GM18499 (cell line): ENCODE measurements at regions not wholly inside any gene's neighbourhood (a gene's known extent, or its start where the extent isn't known, plus 50 kb on each side); places are given as distances from the start of the nearest gene placed in this dataset.

ENCODE experiments used
- ATAC-seq: cut with Tn5 transposase; IDR thresholded peaks from one replicate; pipeline ENCODE4 v1.9.1; 2021; ENCODE audit warnings: moderate number of reproducible peaks; ENCODE audit not compliant: insufficient read depth, unreplicated experiment

DNA sequence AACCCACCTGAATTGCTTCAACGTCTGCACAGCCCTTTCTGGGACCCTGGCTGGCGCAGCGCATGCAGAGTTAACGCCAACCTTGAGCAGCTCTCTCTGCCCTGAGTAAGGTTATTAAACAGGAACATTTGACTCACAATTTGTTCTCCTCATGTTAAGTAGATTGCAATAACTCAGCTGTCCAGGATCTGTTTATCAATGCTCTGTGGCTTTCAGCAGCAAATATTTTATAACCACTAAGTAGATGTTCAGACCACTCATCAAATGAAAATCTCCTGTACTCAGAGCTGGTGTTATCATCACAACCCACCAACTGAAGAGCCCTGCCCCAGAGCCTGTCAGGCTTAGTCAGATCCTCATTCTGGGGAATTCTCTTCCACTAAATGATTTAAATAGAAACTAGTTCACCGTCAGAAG is 403.0 kb downstream of the ZNF608 start:
- no peak for ATAC-seq

DNA sequence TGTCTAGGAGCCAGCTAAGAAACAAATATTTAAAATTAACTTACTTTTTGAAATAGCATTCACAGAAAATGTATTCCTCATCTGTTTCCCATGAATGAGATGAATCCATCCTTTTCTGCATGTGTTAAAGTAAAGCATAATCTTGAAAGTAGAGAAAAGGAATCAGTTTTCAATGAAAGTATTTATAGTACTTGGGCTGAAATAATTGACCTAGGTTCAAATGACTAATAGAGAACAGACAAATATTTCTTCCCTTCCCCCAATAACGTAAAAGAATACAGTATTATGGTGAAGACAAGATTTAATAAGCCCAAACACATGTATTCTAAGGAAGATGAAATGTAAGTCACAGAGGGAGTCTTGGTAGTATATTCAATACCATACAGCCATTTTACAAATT is 403.5 kb downstream of the ZNF608 start:
- ATAC-seq = no peak

DNA sequence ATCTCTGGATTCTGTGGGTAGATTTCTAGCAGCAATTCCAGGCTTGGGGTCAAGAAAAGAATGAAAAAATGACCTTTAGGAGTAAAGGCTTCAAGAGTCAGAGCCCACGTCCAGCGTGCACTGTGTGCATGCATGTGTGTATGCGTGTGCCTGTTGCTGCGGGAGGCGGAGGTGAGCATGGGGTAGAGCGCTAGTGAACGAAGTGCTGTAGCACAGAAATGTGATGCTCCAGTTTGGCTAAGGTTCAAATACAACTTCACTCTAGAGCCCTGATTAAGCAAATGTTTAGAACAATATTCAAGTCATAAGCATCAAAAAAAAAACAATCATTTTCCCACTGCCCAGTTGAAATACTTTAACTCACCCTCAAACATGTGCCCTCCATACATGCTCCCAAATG is 403.9 kb downstream of the ZNF608 start:
- ATAC-seq = no peak

DNA sequence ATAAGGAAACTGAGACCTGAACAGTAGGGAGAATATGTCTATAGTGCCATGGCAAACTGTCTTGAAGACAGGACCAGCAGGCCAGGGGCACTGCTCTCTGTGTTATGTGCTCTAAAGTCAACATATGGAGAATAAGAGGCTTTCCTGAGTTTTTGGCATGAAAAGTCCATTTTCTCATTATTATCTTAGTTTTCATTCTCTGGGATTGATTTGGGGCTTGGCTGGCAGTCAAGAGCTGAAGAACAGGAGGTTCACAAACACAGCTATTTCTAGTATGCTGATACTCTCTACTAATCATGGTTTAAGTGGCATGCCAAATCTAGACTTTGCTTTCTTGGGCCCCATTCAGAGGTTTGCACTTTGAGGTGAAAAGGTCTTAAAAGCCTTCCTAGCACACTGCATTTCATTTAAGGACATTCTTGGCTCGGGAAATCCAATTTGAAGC is 404.4 kb downstream of the ZNF608 start:
- no peak for ATAC-seq

DNA sequence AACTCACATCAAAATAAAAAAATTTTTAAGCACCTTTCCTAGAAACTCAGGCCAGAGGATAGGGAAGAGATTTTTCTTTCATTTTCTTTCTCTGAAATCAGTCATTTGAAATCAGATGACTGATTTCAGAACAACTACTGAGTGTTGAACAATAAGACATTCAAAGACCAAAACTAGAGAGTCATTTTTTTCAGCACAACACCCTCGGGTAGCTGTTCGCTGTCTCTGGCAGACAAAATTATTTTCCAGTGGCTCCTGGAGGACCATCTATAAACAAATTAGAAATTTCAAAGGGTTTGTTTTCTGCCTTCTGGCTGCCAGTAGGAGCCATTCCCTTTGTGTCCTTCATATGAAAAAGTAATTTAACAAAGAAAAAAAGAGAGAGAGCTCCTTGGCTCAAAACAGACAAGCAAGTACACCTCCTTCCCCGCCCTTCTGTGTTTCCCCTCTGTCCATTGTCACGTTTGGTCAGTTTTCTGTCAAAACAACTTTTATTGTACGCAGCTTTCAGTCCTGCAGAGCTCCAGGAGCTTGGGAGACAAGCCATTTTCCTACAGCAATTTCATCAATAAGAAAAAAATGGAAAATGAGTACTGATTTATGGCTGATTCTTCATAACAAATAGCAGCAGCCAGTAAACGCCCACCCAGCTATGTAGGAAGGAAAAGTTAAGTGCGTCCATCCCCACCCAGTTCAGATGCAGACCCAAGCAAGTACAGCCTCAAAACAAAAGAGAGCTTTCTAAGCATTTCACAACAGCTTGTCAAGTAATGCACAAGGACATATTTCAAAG is 405.2 kb downstream of the ZNF608 start:
- ATAC-seq = no peak

DNA sequence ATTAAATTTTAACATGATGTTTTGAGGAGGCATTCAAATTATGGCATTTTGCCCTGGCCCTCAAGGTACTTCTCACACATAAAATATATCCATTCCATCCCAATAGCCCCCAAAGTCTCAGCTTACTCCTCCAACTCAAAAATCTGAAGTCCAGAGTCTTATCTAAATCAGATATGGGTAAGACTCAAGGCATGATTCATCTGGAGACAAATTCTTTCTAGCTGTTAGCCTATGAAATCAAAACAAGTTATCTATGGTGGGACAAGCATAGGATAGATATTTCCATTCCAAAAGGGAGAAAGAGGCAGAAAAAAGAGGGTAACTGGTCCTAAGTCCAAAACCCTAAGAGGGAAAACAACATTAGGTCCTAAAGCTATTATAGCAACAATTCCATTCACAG is 408.4 kb downstream of the ZNF608 start:
- ATAC-seq = no peak

DNA sequence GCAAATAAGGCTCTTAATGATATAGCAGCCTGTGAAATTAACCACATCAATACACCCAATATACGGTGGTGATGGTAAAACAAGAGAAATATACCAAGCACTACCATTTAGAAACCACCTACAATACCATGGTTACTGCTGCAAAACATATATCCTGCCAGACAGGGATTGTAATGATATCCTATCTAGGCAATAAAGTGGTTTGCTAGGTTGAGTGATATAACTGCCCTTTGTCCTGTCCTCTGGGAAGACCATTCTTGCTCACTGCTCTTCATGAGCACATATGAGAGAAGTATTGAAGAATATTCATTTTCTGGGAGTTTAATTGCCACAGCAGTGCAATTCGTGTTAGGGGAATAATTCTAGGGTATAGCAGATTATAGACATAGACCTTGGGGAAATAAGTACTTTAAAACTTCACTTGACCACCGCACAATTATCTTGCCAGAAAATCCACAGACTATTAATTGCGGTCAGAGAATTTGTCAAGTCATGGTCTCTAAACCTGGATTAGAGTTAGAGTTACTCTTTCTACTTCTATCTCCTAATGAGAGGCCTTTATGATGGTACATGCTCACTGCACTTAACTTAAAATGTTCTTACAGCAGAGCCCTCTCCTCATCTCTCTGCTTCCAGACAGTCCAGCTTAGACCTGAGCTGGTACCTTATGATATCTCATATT is 413.0 kb downstream of the ZNF608 start:
- ATAC-seq = no peak

DNA sequence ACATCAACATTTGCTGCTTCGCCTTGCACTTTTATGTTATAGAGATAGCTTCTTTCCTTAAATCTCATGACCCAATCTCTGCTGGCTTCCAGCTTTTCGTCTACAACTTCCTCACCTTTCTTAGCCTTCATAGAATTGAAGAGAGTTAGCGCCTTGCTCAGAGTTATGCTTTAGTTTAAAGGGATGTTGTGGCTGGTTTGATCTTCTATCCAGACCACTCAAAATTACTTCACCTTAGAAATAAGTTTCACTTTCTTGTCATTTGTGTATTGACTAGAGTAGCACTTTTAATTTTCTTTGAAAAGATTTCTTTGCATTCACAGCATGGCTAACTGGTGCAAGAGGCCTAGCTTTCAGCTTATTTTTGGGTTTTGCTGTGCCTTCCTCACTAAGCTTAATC is 414.2 kb downstream of the ZNF608 start:
- ATAC-seq = no peak

DNA sequence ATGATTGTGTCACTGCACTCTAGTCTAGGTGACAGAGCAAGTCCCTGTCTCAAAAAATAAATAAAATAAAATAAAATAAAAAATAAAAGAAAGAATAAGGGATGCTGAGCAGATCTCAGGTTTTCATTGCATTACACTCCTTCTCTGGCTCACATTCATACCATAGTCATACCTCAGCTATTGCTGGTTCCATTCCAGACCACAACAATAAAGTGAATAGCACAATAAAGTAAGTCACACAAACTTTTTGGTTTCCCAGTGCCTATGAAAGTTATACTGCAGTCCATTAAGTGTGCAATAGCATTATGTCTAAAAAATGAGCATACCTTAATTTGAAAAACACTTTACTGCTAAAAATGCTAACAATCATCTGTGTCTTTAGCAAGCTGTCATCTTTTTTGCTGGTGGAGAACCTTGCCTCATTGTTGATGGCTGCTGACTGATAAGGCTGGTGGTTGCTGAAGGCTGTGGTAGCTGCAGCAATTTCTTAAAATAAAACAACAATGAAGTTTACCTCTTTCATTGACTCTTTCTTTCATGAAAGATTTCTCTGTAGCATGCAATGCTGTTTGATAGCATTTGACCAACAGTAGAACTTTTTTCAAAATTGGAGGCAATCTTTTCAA is 415.7 kb downstream of the ZNF608 start:
- ATAC-seq = no peak

DNA sequence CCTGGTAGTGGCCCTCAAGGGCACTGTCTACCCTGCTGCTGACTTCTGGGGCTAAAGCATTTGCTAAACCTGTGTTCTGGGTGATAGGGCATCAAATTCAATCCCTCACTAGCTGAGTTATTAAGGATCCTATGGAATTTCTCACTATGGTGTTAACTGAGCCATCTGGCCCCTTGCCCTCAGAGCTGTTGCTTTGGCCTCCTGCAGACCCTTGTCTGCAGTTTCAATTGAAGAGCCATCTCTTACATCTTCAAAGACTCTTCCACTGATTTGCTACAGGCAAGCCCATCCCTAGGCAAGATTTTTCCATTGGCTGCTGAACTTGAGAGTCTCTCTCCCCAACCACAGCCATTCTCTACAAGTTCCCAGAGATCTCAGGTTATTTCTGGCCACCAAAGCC is 418.2 kb downstream of the ZNF608 start:
- no peak for ATAC-seq

DNA sequence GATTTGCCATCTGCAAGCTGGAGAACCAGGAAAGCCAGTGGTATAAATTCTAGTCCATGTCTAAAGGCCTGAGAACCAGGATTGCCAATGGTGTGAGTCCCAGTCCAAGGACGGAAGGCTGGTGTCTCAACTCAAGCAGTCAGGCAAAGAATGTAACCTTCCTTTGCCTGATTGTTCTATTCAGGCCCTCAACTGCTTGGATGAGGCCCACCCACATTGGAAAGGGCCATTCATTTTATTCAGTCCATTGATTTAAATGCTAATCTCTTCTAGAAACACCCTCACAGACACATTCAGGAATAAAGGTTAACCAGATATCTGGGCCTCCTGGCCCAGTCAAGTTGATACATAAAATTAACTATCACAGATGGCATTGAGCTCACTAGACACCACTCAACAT is 427.8 kb downstream of the ZNF608 start:
- ATAC-seq = no peak

DNA sequence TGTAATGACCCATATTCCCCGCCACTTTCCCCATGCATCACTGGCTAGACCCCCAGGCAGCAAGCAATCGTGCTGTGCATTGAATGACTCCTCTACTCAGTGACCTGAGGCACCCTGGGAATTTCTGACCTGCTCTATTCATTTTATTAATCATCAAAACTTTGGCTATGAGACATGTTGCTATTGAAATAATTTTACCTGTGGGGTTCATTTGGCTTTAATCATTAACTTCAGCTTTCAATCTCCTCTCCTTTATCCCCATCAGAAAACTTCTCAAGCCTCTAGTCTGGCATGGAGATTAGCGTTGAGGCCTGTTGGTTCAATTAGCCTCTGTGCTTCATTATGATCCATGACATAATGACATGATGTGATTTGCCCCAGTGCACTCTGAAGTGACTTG is 429.0 kb downstream of the ZNF608 start:
- ATAC-seq = no peak

DNA sequence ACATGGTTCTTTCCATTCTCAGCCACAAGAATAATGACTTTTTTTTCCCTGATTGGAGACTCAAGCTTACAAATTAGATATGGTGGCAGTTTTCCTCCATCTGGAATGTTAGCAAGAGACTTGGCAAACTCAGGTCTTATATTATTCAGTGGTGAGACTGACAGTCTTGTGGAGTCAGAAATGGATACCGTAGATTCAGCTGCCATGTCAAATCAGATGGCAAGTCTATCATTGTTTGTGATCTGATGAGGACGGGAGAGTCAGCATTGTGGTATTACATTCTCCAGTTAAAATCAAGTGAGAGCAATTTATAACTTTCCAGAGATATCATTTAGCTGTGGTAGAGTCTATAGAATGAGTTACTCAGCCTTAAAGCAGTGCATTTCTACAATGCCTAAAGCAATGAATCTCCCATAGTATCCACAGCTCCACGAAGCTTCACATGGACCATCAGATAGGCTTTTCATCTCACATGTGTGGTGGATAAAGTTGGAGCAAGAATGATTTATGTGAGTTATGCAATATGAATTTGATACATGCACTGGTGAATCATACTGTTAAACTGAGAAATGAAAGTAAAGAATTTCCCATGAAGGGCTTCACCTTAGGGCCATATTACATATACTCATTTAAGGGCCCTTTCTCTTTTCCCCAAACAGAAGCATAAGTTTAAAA is 430.6 kb downstream of the ZNF608 start:
- ATAC-seq = no peak

DNA sequence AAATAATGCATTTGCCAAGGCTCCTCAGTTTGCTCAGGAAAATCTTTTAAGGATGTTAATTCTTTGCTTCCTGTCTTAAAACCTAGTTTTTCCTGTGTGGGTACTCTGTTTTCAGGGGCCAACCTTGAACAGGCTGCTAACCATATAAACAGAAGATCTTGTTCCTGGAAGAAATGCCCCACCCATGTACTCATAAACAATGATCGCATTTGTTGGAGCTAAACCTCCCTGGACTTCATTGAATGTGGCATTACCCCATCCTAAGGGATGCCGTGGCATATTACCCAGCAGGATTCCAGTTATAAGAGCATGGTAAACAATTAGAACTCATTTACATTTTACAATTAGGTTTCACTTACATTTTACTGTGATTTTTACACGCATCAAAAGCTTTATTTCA is 436.0 kb downstream of the ZNF608 start:
- ATAC-seq = no peak

DNA sequence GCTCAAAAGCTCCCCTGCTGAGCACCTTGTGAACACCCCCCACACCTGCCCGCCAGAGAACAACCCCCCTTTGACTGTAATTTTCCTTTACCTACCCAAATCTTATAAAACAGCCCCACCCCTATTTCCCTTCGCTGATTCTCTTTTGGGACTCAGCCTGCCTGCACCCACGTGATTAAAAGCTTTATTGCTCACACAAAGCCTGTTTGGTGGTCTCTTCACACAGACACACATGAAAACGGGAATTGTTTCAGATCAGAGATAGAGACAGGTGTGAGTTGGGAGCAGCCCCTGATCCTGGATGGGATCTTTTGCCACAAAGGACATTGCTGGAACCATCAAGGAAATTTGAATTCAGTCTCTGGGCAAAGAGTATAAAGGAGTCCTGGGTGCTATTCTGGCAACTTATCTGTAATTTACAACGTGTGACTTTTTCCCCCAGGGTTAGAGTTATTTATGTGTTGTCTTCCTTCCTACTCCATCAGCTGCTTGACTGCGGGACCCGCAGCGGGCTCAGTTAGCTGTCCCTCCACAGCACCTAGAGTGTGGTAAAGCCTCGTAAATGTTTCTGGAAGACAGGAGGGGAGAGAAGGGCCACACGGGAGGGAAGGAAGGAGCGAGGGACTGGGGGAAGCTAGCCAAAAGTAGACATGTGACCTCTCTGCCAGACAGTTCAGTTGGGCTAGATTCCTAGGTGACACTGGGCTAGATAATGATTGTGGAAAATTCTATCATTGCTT is 437.0 kb downstream of the ZNF608 start:
- ATAC-seq = no peak

DNA sequence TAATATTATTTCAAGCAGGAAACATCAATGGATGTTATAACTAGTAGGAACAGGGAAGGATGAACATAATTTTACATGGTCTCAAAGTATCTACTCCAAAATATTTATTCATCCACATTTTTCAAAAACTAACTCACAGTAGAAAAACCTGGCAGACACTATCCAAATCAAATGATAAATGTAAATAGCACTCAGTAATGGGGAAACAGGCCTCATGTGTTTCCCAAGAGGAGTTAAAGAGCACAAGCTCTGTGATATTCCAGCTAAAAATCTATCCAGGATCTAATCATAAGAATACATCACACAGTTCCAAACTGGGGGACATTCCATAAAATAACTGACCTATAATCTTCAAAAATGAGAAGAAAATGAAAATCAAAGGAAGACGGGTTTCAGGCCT is 443.1 kb downstream of the ZNF608 start:
- ATAC-seq = no peak

DNA sequence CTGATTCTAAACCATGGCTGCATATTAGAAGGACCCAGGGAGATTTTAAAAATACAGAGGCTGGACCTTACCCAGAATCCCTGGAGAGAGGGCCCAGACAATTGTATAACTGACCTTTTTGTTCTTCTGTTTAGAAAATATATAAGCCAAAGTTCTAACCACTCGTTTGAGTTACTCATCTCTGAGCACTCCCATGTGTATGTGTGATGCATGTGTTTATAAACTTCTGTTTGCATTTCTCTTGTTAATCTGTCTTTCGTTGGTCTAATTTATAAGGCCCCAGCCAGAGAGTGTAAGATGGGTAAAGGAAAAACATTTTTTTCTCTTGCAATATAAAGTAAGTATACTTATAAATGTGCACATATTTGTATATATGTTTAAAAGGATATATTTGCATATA is 443.9 kb downstream of the ZNF608 start:
- ATAC-seq = no peak

DNA sequence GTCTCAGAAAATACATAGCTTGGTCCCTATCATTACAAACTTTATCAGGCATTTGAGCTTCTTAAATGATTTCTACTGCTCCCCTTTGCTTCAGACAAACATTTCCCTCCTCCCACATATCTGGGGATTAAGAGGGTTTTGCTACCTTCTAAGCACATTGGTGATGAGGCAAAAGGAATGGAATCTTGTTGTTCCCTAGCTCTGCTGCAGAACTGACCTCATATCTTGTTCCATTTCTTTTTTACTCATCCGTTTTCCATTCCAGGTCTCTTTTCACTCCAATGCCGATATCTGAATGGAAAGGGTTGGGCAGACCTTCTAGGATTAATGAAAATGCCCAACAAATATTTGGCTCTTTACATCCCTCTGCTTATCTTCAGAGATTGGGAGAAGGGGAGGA is 444.6 kb downstream of the ZNF608 start:
- ATAC-seq = no peak

DNA sequence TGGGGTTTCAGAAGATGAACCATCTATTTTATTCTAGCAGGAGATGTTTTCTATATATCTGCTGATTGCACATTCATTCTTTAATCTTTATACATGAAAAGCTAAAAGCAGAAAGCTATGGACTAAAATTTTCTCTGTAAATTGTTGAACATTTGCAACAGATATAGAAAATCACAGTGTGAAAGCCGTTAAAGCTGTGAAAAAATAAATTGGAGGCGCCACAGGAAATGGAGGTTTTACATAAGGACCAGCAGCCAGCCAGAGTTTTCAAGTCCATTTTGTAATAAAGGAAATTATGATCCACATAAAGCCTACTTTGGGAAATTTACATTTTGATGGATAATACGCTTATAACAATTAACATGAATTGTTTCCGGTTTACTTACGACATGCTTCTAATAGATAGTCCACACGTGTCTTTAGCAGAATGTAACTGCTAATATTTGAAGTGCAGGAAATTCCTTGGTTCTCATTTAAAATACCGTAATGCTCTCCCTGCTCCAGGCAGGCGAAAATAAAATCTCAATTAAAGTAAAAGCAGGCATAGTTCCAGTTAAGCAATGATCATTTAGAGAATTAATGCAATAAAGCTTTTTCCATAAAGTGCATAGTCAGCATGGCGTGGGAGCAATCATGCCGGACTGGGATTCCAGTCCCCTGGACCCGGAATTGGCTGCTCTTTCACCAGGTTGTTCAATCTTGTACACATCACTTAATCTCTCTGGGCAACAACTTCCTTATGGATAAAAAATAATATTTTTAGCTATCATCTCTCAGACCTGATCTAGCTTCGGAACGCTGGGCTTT is 445.4 kb downstream of the ZNF608 start:
- no peak for ATAC-seq

DNA sequence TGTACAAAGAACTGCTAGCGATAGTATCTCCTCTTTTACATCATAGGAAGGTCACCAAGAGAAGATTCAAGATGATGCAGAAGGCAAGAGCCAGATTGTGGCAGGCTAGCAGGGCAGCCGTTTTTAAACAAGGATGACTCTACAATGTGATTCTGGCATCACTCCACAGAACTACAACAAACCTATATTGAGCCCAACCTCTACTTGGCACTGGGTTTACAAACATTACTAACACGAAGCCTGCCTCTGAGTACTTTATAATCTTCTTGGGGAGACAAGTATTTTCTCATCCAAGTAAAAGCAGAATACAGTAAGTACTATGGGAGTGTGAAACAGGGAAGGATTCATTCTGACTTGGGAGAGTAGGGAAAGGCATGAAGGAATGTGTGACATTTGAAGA is 448.6 kb downstream of the ZNF608 start:
- no peak for ATAC-seq
